GM23338 (cell line): ENCODE measurements at regions not wholly inside any gene's neighbourhood (a gene's known extent, or its start where the extent isn't known, plus 50 kb on each side); places are given as distances from the start of the nearest gene placed in this dataset.

Source experiments
- ATAC-seq: fragments of 200-7000 bp; cut with Tn5 transposase; 3 replicates; pipeline ENCODE4 v1.9.1; 2020
- DNase-seq: peaks from one replicate; pipeline ENCODE4 v3.0.0-alpha.2; 2015; ENCODE audit warnings: low spot score
- H2AFZ ChIP-seq: fragments of 200-600 bp; sonication (generic); 2 replicates; pipeline ENCODE4 v1.8.0; 2016; ENCODE audit warnings: antibody characterized with exemption, mild to moderate bottlenecking, moderate library complexity
- H3F3A ChIP-seq: fragments of 200-600 bp; sonication (generic); replicated peaks from 2 replicates; pipeline ENCODE4 v1.8.0; 2017; ENCODE audit warnings: antibody characterized with exemption, mixed run types, low read depth
- H3K27ac ChIP-seq: fragments of 200-600 bp; sonication (generic); 2 replicates; pipeline ENCODE4 v1.6.1; 2016; ENCODE audit warnings: low read depth
- H3K27me3 ChIP-seq: fragments of 200-600 bp; sonication (generic); 2 replicates; pipeline ENCODE4 v1.8.0; 2016; ENCODE audit warnings: mild to moderate bottlenecking, mixed run types, moderate library complexity; ENCODE audit not compliant: insufficient read depth
- H3K36me3 ChIP-seq: fragments of 200-600 bp; sonication (generic); 2 replicates; pipeline ENCODE4 v1.8.0; 2016; ENCODE audit warnings: mild to moderate bottlenecking; ENCODE audit not compliant: insufficient read depth
- H3K4me1 ChIP-seq: fragments of 200-600 bp; sonication (generic); 2 replicates; pipeline ENCODE4 v1.8.0; 2016; ENCODE audit warnings: mild to moderate bottlenecking, moderate library complexity; ENCODE audit not compliant: insufficient read depth
- H3K4me2 ChIP-seq: fragments of 200-600 bp; sonication (generic); 2 replicates; pipeline ENCODE4 v1.7.1; 2017; ENCODE audit warnings: mixed run types
- H3K4me3 ChIP-seq: fragments of 200-600 bp; sonication (generic); 2 replicates; pipeline ENCODE4 v1.6.1; 2016; ENCODE audit warnings: mixed run types
- H3K79me2 ChIP-seq: fragments of 200-600 bp; sonication (generic); replicated peaks from 2 replicates; pipeline ENCODE4 v1.8.0; 2017; ENCODE audit warnings: mild to moderate bottlenecking; ENCODE audit not compliant: insufficient read depth
- H3K9me2 ChIP-seq: fragments of 200-600 bp; sonication (generic); 2 replicates; pipeline ENCODE4 v1.8.0; 2017; ENCODE audit not compliant: insufficient read depth
- H4K20me1 ChIP-seq: fragments of 200-600 bp; sonication (generic); replicated peaks from 2 replicates; pipeline ENCODE4 v1.8.0; 2017; ENCODE audit warnings: mild to moderate bottlenecking; ENCODE audit not compliant: insufficient read depth
- H3K27ac Mint-ChIP-seq: 2 replicates; pipeline ENCODE4 v1.8.0; 2020; ENCODE audit warnings: inconsistent platforms, mild to moderate bottlenecking, moderate library complexity, mixed read lengths
- H3K27me3 Mint-ChIP-seq: 3 replicates; pipeline ENCODE4 v1.8.0; 2022; ENCODE audit warnings: low read depth, mild to moderate bottlenecking, moderate library complexity, mixed read lengths, inconsistent platforms; ENCODE audit not compliant: insufficient read depth, poor library complexity
- H3K36me3 Mint-ChIP-seq: 3 replicates; pipeline ENCODE4 v1.8.0; 2021; ENCODE audit warnings: low read depth, mild to moderate bottlenecking, inconsistent platforms, moderate library complexity, mixed read lengths
- H3K4me1 Mint-ChIP-seq: 3 replicates; pipeline ENCODE4 v1.8.0; 2020; ENCODE audit warnings: mild to moderate bottlenecking, inconsistent platforms, mixed read lengths
- H3K4me3 Mint-ChIP-seq: 3 replicates; pipeline ENCODE4 v1.8.0; 2021; ENCODE audit warnings: moderate library complexity, mild to moderate bottlenecking, inconsistent platforms, mixed read lengths
- H3K9me3 Mint-ChIP-seq: 3 replicates; pipeline ENCODE4 v1.8.0; 2020; ENCODE audit warnings: moderate library complexity, mild to moderate bottlenecking, inconsistent platforms, mixed read lengths
- EZH2 ChIP-seq: fragments of 200-600 bp; sonication (generic); IDR thresholded peaks from one replicate; pipeline ENCODE4 v1.8.0; 2017; ENCODE audit warnings: antibody characterized with exemption, mild to moderate bottlenecking, low read depth; ENCODE audit not compliant: unreplicated experiment
- EZH2phosphoT487 ChIP-seq: fragments of 200-600 bp; sonication (generic); IDR thresholded peaks from one replicate; pipeline ENCODE4 v1.8.1; 2018; ENCODE audit warnings: antibody characterized with exemption; ENCODE audit not compliant: unreplicated experiment
- JUNB ChIP-seq: IDR thresholded peaks from one replicate; pipeline ENCODE4 v1.6.1; 2016; ENCODE audit warnings: antibody characterized with exemption; ENCODE audit not compliant: unreplicated experiment
- POLR2AphosphoS5 ChIP-seq: IDR thresholded peaks from 2 replicates; pipeline ENCODE4 v1.6.1; 2016; ENCODE audit warnings: antibody characterized with exemption, low read depth
- STAT1 ChIP-seq: IDR thresholded peaks from one replicate; pipeline ENCODE4 v1.6.1; 2016; ENCODE audit warnings: antibody characterized with exemption; ENCODE audit not compliant: unreplicated experiment
- ZNF114 ChIP-seq: fragments of 250-450 bp; sonication (Bioruptor Pico); IDR thresholded peaks from 2 replicates; pipeline ENCODE4 v1.5.0; 2020; ENCODE audit warnings: mild to moderate bottlenecking, moderate library complexity
- ZNF331 ChIP-seq: fragments of 250-450 bp; sonication (Bioruptor Pico); IDR thresholded peaks from 2 replicates; pipeline ENCODE4 v1.5.0; 2020; ENCODE audit warnings: low read depth, mild to moderate bottlenecking, moderate library complexity
- TF ChIP-seq, protein P1 (sequence below): fragments of 250-450 bp; sonication (Bioruptor Pico); IDR thresholded peaks from 2 replicates; pipeline ENCODE4 v1.5.0; 2020; ENCODE audit warnings: mild to moderate bottlenecking, moderate library complexity
- TF ChIP-seq, protein P2 (sequence below): IDR thresholded peaks from 2 replicates; pipeline ENCODE4 v1.6.1; 2016; ENCODE audit warnings: antibody characterized with exemption

DNA sequence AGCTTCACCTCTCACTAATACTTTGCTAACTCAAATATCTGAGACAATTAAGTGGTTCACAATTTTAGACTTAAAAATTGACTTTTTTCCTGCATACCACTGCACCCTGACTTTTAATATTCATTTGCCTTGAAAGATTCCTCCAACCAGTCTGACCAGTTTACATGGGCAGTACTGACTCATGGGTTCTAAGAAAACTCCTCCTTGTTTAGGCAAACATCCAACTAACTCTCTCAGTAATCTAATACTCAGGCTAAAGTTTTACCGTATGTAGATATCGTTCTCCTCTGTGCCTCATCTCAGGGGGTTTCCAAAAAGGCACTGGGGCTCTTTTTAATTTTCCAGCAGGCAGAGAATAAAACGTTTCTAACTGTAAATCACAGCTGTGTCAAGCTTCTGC, 422.8 kb downstream of the KDM5D start (continued):
- TF ChIP-seq, protein P1, sequence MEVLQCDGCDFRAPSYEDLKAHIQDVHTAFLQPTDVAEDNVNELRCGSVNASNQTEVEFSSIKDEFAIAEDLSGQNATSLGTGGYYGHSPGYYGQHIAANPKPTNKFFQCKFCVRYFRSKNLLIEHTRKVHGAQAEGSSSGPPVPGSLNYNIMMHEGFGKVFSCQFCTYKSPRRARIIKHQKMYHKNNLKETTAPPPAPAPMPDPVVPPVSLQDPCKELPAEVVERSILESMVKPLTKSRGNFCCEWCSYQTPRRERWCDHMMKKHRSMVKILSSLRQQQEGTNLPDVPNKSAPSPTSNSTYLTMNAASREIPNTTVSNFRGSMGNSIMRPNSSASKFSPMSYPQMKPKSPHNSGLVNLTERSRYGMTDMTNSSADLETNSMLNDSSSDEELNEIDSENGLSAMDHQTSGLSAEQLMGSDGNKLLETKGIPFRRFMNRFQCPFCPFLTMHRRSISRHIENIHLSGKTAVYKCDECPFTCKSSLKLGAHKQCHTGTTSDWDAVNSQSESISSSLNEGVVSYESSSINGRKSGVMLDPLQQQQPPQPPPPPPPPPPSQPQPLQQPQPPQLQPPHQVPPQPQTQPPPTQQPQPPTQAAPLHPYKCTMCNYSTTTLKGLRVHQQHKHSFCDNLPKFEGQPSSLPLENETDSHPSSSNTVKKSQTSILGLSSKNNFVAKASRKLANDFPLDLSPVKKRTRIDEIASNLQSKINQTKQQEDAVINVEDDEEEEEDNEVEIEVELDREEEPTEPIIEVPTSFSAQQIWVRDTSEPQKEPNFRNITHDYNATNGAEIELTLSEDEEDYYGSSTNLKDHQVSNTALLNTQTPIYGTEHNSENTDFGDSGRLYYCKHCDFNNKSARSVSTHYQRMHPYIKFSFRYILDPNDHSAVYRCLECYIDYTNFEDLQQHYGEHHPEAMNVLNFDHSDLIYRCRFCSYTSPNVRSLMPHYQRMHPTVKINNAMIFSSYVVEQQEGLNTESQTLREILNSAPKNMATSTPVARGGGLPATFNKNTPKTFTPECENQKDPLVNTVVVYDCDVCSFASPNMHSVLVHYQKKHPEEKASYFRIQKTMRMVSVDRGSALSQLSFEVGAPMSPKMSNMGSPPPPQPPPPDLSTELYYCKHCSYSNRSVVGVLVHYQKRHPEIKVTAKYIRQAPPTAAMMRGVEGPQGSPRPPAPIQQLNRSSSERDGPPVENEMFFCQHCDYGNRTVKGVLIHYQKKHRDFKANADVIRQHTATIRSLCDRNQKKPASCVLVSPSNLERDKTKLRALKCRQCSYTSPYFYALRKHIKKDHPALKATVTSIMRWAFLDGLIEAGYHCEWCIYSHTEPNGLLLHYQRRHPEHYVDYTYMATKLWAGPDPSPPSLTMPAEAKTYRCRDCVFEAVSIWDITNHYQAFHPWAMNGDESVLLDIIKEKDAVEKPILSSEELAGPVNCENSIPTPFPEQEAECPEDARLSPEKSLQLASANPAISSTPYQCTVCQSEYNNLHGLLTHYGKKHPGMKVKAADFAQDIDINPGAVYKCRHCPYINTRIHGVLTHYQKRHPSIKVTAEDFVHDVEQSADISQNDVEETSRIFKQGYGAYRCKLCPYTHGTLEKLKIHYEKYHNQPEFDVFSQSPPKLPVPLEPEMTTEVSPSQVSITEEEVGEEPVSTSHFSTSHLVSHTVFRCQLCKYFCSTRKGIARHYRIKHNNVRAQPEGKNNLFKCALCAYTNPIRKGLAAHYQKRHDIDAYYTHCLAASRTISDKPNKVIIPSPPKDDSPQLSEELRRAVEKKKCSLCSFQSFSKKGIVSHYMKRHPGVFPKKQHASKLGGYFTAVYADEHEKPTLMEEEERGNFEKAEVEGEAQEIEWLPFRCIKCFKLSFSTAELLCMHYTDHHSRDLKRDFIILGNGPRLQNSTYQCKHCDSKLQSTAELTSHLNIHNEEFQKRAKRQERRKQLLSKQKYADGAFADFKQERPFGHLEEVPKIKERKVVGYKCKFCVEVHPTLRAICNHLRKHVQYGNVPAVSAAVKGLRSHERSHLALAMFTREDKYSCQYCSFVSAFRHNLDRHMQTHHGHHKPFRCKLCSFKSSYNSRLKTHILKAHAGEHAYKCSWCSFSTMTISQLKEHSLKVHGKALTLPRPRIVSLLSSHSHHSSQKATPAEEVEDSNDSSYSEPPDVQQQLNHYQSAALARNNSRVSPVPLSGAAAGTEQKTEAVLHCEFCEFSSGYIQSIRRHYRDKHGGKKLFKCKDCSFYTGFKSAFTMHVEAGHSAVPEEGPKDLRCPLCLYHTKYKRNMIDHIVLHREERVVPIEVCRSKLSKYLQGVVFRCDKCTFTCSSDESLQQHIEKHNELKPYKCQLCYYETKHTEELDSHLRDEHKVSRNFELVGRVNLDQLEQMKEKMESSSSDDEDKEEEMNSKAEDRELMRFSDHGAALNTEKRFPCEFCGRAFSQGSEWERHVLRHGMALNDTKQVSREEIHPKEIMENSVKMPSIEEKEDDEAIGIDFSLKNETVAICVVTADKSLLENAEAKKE (CRISPR knock-in tag): no peak
- TF ChIP-seq EZH2phosphoT487: no peak
- no peak for TF ChIP-seq STAT1
- no peak for TF ChIP-seq POLR2AphosphoS5
- TF ChIP-seq ZNF331 (CRISPR knock-in tag): no peak

DNA sequence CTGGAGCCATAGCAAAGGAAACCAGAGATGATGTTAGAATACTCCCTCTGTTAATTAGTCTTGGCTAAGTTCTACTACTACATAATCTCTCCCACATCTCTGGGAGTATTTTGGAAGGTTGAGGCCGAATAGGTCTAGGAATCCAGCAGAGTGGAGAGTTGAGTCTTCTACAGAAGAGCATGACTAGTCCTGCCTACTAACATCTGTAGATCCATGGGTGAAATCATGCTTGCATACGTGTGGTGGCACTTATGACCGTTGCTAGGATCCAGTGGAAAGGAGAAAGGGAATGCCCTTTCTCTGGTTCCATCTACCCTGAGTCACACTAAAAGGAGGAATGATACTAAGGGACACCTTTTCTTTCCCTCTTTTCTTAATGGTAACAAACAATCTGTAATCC, 425.4 kb downstream of the KDM5D start:
- H3K27me3 ChIP-seq: no peaks in the 10 kb centered on the region
- Mint-ChIP-seq H3K4me3 (no peak overlapping the region), H3K27ac (no peak overlapping the region), H3K9me3 (peaks cover 32% of the 10 kb centered on the region), H3K27me3 (no peaks in the 10 kb centered on the region), H3K4me1 (no peaks in the 10 kb centered on the region), H3K36me3 (peaks cover 19% of the 10 kb centered on the region)
- H3K9me2 ChIP-seq: no peaks in the 10 kb centered on the region
- no peak overlapping the region for H3K4me2 ChIP-seq
- ATAC-seq (no peak), DNase-seq (peak; percentile 2)
- no peaks in the 10 kb centered on the region for H3K36me3 ChIP-seq
- H3K4me3 ChIP-seq: no peak overlapping the region
- no peak overlapping the region for H2AFZ ChIP-seq
- H3K4me1 ChIP-seq: no peaks in the 10 kb centered on the region
- H3K27ac ChIP-seq: no peak overlapping the region
- H3K79me2 ChIP-seq: no peaks in the 10 kb centered on the region
- no peaks in the 10 kb centered on the region for H3F3A ChIP-seq
- H4K20me1 ChIP-seq: no peaks in the 10 kb centered on the region
- TF ChIP-seq ZNF331 (CRISPR knock-in tag) (no peak), STAT1 (no peak), EZH2phosphoT487 (no peak), JUNB (no peak), POLR2AphosphoS5 (no peak), EZH2 (no peak), ZNF114 (CRISPR knock-in tag) (no peak)
- TF ChIP-seq, protein P1 (CRISPR knock-in tag): no peak
- TF ChIP-seq, protein P2, sequence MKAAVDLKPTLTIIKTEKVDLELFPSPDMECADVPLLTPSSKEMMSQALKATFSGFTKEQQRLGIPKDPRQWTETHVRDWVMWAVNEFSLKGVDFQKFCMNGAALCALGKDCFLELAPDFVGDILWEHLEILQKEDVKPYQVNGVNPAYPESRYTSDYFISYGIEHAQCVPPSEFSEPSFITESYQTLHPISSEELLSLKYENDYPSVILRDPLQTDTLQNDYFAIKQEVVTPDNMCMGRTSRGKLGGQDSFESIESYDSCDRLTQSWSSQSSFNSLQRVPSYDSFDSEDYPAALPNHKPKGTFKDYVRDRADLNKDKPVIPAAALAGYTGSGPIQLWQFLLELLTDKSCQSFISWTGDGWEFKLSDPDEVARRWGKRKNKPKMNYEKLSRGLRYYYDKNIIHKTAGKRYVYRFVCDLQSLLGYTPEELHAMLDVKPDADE: no peak
